HUES64 (cell line): ENCODE measurements at regions not wholly inside any gene's neighbourhood (a gene's known extent, or its start where the extent isn't known, plus 50 kb on each side); places are given as distances from the start of the nearest gene placed in this dataset.

Experiments
- H3K27ac ChIP-seq: 2 replicates; pipeline ENCODE4 v1.7.0; 2013; ENCODE audit warnings: low read depth, low read length, inconsistent platforms
- H3K27me3 ChIP-seq: 2 replicates; pipeline ENCODE4 v1.6.1; 2013; ENCODE audit warnings: mild to moderate bottlenecking, low read length; ENCODE audit not compliant: insufficient read depth
- H3K36me3 ChIP-seq: 2 replicates; pipeline ENCODE4 v1.6.1; 2013; ENCODE audit warnings: mild to moderate bottlenecking, low read length; ENCODE audit not compliant: insufficient read depth
- H3K4me1 ChIP-seq: 2 replicates; pipeline ENCODE4 v1.6.1; 2013; ENCODE audit warnings: mild to moderate bottlenecking, low read length, moderate library complexity; ENCODE audit not compliant: insufficient read depth
- H3K4me3 ChIP-seq: 2 replicates; pipeline ENCODE4 v1.5.1; 2013; ENCODE audit warnings: mild to moderate bottlenecking, low read length, moderate library complexity
- H3K9ac ChIP-seq: 2 replicates; pipeline ENCODE4 v1.6.1; 2013; ENCODE audit warnings: mild to moderate bottlenecking, low read depth, low read length
- H3K9me3 ChIP-seq: 2 replicates; pipeline ENCODE4 v1.6.1; 2013; ENCODE audit warnings: low read depth, low read length; ENCODE audit not compliant: insufficient read depth
- WGBS: fragments of 150-250, 120-280 bp; methylation state at CpG from one replicate; pipeline ENCODE4 v1.1.7; 2013; ENCODE audit warnings: missing lambda C conversion rate; 5-methylcytosine and 5-hydroxymethylcytosine counted together

DNA sequence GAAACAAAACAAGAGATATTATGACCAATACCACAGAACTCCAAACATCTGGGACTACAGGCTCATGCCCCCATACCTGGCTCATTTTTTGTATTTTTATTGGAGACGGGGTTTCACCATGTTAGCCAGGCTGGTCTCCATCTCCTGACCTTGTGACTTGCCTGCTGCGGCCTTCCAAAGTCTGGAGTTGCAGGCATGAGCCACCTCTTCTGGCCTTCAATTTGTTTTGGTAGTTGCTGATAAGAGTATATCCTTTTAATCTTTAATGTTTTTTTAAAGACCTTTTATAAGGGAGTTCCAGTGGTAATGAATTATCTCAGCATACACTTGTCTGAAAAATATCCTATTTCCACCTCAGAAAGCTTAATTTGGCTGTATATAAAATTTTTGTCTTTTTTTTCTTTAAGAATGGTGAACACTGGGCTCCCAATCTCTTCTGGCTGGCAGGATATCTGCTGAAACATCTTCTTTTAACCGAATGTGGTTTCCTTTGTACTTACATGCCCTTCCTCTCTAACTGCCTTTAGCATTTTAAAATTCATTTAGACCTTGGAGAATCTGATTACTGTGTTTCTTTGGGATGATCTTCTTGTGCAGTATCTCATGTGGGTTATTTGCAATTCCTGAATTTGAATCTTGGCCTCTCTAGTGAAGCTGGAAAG, 112.1 kb upstream of the KDM5D start:
- H3K9ac ChIP-seq: no peak overlapping the region
- H3K36me3 ChIP-seq: no peaks in the 10 kb centered on the region
- WGBS: 67% methylated on average over 3 of the region's 3 CpGs
- H3K4me3 ChIP-seq: no peak overlapping the region
- H3K4me1 ChIP-seq: no peaks in the 10 kb centered on the region
- no peaks in the 10 kb centered on the region for H3K27me3 ChIP-seq
- 0 out of 2 replicates have a peak, but pooled peaks cover 15% of the 10 kb centered on the region for H3K9me3 ChIP-seq
- no peak overlapping the region for H3K27ac ChIP-seq

DNA sequence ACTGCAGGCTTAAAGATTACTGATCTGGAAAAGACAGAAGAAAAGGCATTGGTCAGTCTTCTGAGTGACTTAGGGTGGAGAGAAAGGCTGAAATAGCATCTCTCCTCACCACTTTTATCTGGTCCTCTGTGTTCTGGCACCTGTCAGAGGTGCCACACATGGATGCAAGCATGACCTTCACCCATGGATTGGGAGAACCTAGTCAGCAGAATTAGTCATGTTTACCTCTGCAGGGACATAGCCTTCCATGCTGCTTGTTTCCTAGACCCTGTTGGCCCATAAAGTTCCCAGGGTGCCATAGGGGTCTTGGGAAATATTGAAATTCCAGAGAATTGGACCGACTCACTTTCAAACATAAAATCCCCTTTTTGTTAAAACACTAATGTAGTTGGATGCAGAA, 98.4 kb upstream of the KDM5D start:
- Histone ChIP-seq H3K9me3 (peaks cover 44% of the 10 kb centered on the region), H3K4me1 (no peaks in the 10 kb centered on the region), H3K27ac (no peak overlapping the region), H3K27me3 (no peaks in the 10 kb centered on the region), H3K9ac (no peak overlapping the region), H3K4me3 (no peak overlapping the region), H3K36me3 (no peaks in the 10 kb centered on the region)
- WGBS: no CpG with 5 or more reads among the region's 1 CpG

DNA sequence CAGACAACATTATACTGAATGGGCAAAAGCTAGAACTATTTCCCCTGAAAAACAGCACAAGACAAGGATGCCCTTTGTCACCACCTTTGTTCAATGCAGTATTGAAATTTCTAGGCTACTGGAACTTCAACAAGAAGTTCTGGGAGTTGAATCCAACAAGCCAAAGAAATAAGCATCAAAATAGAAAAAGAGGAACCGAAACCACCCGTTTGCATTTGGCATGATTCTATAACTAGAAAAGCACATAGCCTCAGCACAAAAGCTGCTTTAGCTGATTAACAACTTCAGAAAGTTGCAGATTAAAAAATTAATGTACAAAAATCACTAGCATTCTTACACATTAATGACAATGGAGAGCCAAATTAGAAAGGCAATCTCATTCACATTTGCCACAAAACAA, 79.6 kb upstream of the KDM5D start:
- Histone ChIP-seq H3K27ac (no peak overlapping the region), H3K9ac (no peak overlapping the region), H3K4me3 (no peak overlapping the region), H3K9me3 (peaks cover 40% of the 10 kb centered on the region), H3K27me3 (no peaks in the 10 kb centered on the region), H3K36me3 (no peaks in the 10 kb centered on the region), H3K4me1 (no peaks in the 10 kb centered on the region)
- WGBS: 78% methylated on average over 2 of the region's 2 CpGs

DNA sequence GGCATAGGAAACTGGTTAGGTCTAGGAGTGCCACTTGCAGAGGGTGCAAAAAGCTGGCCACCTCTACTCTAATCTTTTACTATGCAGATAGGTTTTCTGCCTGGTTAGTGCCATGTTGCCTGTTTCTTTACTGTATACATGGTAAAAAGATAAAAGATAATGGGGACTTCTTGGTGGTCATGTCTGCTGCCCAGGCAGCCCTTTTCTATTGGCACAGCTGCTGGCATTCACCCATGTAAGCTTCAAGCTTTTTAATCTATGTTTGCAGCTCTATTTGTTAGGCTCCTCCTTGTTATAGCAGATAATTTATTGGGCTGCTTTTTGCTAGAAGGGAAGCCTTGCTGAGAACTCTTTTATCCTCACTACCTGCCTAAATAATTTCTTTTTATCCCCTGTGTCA, 74.0 kb upstream of the KDM5D start:
- no peaks in the 10 kb centered on the region for H3K36me3 ChIP-seq
- H3K9ac ChIP-seq: no peak overlapping the region
- H3K4me1 ChIP-seq: no peaks in the 10 kb centered on the region
- H3K4me3 ChIP-seq: no peak overlapping the region
- H3K9me3 ChIP-seq: peaks cover 36% of the 10 kb centered on the region
- H3K27me3 ChIP-seq: no peaks in the 10 kb centered on the region
- H3K27ac ChIP-seq: no peak overlapping the region

DNA sequence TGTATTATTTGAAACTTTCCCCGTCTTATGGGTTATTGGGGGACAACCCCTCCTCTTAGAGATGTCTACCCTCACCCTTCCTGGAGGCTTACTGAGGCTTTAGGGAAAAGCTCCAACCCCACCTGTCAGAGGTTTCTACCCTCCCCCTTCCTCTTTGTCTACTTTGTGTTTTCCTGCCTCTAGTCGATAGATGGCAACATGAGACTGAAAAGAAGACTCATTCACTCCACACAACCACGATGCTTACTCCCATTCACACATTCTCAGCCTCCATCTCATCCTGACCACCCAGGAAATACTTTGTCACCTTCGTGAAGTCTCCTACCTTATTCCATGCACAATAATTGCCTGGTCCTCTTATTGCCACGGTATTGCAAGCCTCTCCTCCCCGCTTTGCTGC, 72.4 kb upstream of the KDM5D start:
- Histone ChIP-seq H3K27me3 (no peaks in the 10 kb centered on the region), H3K27ac (no peak overlapping the region), H3K4me3 (no peak overlapping the region), H3K36me3 (no peaks in the 10 kb centered on the region), H3K9ac (no peak overlapping the region), H3K4me1 (no peaks in the 10 kb centered on the region), H3K9me3 (peaks cover 34% of the 10 kb centered on the region)
- whole genome bisulfite sequencing: 73% methylated on average over 6 of the region's 6 CpGs

DNA sequence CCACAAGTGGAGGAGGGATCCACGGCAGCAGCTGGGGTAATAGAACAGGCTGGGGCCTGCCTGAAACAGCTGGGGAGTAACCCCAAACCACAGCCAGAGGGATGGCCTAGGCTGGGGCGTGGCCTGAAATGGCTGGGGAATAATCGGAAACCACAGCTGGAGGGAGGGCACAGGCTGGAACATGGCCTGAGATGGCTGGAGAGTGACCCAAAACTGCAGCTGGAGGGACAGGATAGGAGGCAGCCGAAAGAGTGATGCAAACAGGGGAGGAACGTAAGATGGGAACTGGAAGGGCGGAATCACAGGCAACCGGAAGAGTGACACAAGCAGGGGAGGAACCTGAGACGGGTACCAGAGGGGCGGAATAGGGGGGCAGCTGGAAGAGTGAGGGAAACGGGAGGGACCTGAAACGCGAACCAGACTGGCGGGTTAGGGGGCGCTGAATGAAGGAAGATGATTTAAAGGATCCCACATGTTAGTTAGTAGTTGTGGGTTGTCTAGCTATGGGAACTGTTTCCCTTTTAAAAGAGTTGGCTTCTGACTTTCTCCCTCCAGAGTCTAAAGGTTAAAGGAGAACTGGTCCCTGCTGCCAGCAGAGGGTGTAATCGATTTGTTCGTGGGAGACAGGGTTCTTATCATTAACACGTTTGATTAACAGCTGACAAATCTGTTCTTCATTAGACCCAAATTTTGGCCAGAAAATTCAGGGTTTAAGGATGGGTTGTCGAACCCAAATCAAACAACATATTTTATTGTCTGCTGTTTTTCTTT, 71.7 kb upstream of the KDM5D start:
- Histone ChIP-seq H3K27me3 (no peaks in the 10 kb centered on the region), H3K9ac (no peak overlapping the region), H3K4me1 (no peaks in the 10 kb centered on the region), H3K4me3 (no peak overlapping the region), H3K27ac (no peak overlapping the region), H3K9me3 (peaks cover 27% of the 10 kb centered on the region), H3K36me3 (no peaks in the 10 kb centered on the region)
- WGBS: 87% methylated on average over 17 of the region's 18 CpGs
